MM.1S (cell line): ENCODE measurements at regions not wholly inside any gene's neighbourhood (a gene's known extent, or its start where the extent isn't known, plus 50 kb on each side); places are given as distances from the start of the nearest gene placed in this dataset.

Source experiments
- EZH2 ChIP-seq: fragments of 300-600 bp; sonication (generic); optimal IDR thresholded peaks from 2 replicates; pipeline ENCODE3; 2017; ENCODE audit warnings: low read depth, mild to moderate bottlenecking, antibody characterized with exemption, low read length, mixed read lengths
- EZH2phosphoT487 ChIP-seq: fragments of 300-600 bp; sonication (generic); IDR thresholded peaks from 2 replicates; pipeline ENCODE4 v1.6.1; 2018; ENCODE audit warnings: antibody characterized with exemption, low read length
- TF ChIP-seq, protein P1 (sequence below): fragments of 300-600 bp; sonication (generic); IDR thresholded peaks from 2 replicates; pipeline ENCODE4 v1.5.1; 2016; ENCODE audit warnings: antibody characterized with exemption, low read length, mixed read lengths

DNA sequence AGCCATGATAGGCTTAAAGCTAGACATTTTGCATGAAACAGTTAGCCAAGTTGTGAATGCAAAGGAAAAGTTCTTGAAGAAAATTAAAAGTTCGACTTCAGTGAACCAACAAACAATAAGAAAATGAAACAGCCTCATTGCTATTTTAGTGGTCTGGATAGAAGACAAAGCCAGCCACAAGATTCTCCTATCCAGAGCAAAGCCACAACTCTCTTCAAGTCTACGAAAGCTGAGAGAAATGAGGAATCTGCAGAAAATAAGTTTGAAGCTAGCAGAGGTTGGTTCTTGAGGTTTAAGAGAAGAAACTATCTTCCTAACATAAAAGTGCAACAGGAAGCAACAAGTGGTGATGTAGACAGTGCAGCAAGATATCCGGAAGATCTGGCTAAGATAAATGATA, 271.4 kb upstream of the GRM3 start:
- TF ChIP-seq, protein P1, sequence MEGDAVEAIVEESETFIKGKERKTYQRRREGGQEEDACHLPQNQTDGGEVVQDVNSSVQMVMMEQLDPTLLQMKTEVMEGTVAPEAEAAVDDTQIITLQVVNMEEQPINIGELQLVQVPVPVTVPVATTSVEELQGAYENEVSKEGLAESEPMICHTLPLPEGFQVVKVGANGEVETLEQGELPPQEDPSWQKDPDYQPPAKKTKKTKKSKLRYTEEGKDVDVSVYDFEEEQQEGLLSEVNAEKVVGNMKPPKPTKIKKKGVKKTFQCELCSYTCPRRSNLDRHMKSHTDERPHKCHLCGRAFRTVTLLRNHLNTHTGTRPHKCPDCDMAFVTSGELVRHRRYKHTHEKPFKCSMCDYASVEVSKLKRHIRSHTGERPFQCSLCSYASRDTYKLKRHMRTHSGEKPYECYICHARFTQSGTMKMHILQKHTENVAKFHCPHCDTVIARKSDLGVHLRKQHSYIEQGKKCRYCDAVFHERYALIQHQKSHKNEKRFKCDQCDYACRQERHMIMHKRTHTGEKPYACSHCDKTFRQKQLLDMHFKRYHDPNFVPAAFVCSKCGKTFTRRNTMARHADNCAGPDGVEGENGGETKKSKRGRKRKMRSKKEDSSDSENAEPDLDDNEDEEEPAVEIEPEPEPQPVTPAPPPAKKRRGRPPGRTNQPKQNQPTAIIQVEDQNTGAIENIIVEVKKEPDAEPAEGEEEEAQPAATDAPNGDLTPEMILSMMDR: no peak
- TF ChIP-seq EZH2 (no peak), EZH2phosphoT487 (no peak)
